Erythroblast (primary cell): ENCODE measurements at regions not wholly inside any gene's neighbourhood (a gene's known extent, or its start where the extent isn't known, plus 50 kb on each side); places are given as distances from the start of the nearest gene placed in this dataset.

Source experiments
- GATA1 ChIP-seq: IDR thresholded peaks from 2 replicates; pipeline ENCODE4 v1.6.1; 2011; ENCODE audit warnings: low read depth, mild to moderate bottlenecking, control low read depth, low read length, moderate library complexity
- POLR2A ChIP-seq: IDR thresholded peaks from 2 replicates; pipeline ENCODE4 v1.6.1; 2011; ENCODE audit warnings: mild to moderate bottlenecking, low read length

DNA sequence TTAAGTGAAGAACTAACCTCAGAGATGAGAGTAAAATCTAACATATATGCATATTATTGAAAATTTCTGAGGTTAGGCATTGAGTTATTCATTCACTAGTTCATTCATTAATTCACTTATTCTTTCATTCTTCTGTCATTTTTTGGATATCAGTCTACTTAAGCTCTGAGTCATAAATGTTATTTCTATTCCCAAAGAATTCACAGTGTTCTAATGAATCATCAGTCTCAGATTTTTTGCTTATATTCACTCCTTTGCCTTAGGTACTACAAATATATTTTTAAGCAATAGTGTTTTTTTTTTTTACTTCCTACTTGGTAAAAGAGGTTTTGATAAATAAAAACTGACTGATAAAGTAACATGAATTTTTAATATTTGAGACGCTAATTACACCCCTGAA lies 95.2 kb upstream of the DKK2 start:
- TF ChIP-seq POLR2A (no peak), GATA1 (no peak)
